ENCODE measurements at regions not wholly inside any gene's neighbourhood (a gene's known extent, or its start where the extent isn't known, plus 50 kb on each side); places are given as distances from the start of the nearest gene placed in this dataset.

DNA sequence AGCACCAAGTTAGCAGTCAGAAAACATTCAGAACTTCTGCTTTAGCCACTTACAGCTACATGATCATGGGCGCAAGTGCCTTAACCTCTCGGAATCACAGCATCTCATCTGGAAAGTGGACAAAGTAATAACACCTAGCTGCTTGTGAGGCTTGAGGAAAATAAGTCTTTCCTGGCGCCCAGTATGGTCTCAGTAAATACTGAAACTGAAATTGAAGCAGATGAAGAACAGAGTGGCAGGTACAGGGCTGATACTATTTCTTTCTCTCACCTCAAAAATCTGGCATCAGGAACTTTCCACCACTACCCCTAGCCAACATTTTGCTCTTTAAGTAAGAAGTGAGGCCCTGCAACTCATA, 129.7 kb upstream of the FUT8 start:
- DNase-seq (ENCODE audit: low spot score) = no peak
- Mint-ChIP-seq H3K4me3 (ENCODE audit: low read depth) (peak overlapping the region; percentile 37), H3K36me3 (ENCODE audit: low read depth) (peaks cover under 1% of the 10 kb centered on the region), H3K27me3 (ENCODE audit: low read depth) (no peaks in the 10 kb centered on the region), H3K4me1 (ENCODE audit: low read depth) (peaks cover 42% of the 10 kb centered on the region), H3K9me3 (no peaks in the 10 kb centered on the region), H3K27ac (peak overlapping the region; percentile 71)
- intact Hi-C loops (cut with micrococcal nuclease) = no loop called here

DNA sequence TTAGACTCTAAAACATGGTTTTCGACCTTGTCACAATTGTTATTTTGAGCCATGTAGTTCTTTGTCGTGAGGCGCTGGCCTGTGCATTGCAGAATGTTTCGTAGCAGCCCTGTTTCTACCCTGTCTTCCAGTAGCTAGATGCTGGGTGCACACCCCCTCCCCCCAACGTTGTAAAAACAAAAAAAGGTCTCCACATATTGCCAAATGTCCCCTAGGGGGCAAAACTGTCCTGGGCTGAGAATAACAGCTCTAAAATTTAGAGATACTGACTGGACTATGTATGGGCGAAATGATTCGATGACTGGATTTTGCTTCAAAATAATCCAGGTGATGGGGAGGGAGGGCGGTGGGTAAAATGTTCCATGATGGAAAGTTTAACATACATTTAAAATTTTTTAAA, 126.1 kb upstream of the FUT8 start:
- Mint-ChIP-seq H3K36me3 (ENCODE audit: low read depth) (peaks cover 8% of the 10 kb centered on the region), H3K27ac (peak overlapping the region; percentile 63)

DNA sequence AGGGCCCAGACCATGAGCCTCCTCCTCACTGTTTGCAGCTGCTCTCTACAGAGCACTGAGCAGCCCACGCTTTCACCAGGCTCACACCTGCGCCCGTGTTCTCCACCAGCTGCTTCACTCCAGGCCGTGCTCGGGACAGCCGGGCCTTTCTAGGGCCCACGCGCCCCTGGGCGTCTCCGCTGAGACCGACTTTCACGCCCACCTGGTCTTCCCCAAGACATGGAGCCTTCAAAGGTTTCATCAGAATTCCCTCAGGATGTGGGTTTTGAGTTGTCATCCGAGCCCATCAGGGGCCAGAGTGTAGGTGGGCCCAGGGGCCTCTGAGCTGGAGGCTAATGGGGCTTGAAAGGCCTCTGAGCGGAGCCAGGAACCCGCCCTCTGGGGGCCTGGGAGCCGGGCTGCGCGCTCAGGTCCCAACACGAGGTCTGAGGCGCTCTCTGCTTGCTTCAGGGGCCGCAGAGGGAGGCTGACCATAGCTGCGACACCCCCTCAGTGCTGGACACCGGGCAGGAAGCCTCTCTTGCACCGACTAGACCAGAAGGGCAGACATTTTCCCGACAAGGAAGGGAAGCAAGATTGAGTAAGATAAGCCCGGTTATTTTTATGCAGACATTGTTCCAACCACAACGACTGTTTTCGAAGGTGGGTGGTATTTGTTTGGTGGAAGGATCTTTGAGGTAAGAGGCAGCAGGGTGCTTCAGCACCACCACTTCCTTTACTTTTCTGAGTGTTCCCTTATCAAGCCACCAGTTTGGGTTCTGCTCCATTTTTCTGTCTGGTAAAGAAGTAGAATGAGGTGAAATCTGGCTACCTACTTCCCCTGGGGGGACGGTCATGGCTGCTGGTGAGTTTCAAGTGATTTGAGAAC, 125.0 kb upstream of the FUT8 start:
- Mint-ChIP-seq H3K4me1 (ENCODE audit: low read depth) (peaks cover 66% of the 10 kb centered on the region), H3K27ac (peak overlapping the region; percentile 96), H3K4me3 (ENCODE audit: low read depth) (peak overlapping the region; percentile 62), H3K36me3 (ENCODE audit: low read depth) (peaks cover 11% of the 10 kb centered on the region), H3K27me3 (ENCODE audit: low read depth) (no peaks in the 10 kb centered on the region), H3K9me3 (no peaks in the 10 kb centered on the region)
- peak; percentile 52 for DNase-seq (ENCODE audit: low spot score)
- intact Hi-C loops (cut with micrococcal nuclease) = loop anchor here (1.0 to 5.0 kb wide), 12 partner anchors 16 to 665 kb away; partner anchors contain the start of genes FUT8 and MAX

More for the DNA sequence above, 126.1 kb upstream of the FUT8 start:
- Mint-ChIP-seq H3K27me3 (ENCODE audit: low read depth) (no peaks in the 10 kb centered on the region), H3K4me1 (ENCODE audit: low read depth) (peaks cover 69% of the 10 kb centered on the region), H3K4me3 (ENCODE audit: low read depth) (no peak overlapping the region), H3K9me3 (no peaks in the 10 kb centered on the region)
- intact Hi-C loops (cut with micrococcal nuclease) = loop anchor here (2.0 to 5.0 kb wide), 4 partner anchors 58 to 666 kb away; partner anchors contain the start of gene MAX
- DNase-seq (ENCODE audit: low spot score) = no peak

DNA sequence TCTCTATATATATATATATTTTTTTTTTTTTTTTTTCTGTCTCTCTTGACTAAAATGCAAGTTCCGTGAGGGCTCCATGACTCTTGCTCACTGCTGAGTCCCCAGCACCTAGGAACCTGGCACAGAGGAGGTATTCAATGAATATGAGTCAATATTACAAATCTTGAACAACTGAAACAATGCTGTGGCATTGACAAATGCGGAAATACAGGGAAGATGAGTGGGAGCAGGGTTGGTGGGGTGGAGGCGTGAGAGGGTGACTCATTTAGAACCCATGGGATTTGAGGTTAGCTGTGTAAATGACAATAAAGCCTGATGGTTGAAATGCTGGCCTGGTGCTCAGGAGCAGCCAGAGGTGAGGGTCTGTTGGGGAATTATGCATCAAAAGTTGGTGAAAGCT, 121.7 kb upstream of the FUT8 start:
- H3K9me3 Mint-ChIP-seq = no peaks in the 10 kb centered on the region
- H3K4me1 Mint-ChIP-seq (ENCODE audit: low read depth) = peaks cover 51% of the 10 kb centered on the region
- H3K27me3 Mint-ChIP-seq (ENCODE audit: low read depth) = no peaks in the 10 kb centered on the region
- DNase-seq (ENCODE audit: low spot score) = no peak
- intact Hi-C loops (cut with micrococcal nuclease) = no loop called here
- peak overlapping the region; percentile 17 for H3K4me3 Mint-ChIP-seq (ENCODE audit: low read depth)
- H3K36me3 Mint-ChIP-seq (ENCODE audit: low read depth) = peaks cover 11% of the 10 kb centered on the region
- peak overlapping the region; percentile 54 for H3K27ac Mint-ChIP-seq

DNA sequence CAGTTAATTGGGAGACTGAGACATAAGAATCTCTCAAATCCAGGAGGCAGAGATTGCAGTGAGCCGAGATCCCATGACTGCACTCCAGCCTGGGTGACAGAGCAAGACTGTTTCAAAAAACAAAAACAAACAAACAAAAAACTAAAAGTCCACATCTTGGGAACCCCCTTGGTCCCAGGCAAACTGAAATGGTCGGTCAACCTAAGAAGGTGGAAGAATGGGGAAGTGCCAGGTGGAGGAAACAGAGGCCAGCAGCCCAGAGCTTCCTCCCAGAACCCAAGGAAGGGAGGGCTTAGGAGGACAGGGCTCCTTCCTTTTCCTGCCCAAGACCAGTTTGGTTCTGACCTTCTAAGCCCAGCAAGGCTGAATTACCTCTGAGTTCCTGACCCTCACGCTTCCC, 121.0 kb upstream of the FUT8 start:
- H3K4me1 Mint-ChIP-seq (ENCODE audit: low read depth) = peaks cover 51% of the 10 kb centered on the region
- H3K27ac Mint-ChIP-seq = peak overlapping the region; percentile 33
- peaks cover 11% of the 10 kb centered on the region for H3K36me3 Mint-ChIP-seq (ENCODE audit: low read depth)
- intact Hi-C loops (cut with micrococcal nuclease) = no loop called here
- H3K4me3 Mint-ChIP-seq (ENCODE audit: low read depth) = no peak overlapping the region
- H3K9me3 Mint-ChIP-seq = no peaks in the 10 kb centered on the region
- no peak for DNase-seq (ENCODE audit: low spot score)
- no peaks in the 10 kb centered on the region for H3K27me3 Mint-ChIP-seq (ENCODE audit: low read depth)

DNA sequence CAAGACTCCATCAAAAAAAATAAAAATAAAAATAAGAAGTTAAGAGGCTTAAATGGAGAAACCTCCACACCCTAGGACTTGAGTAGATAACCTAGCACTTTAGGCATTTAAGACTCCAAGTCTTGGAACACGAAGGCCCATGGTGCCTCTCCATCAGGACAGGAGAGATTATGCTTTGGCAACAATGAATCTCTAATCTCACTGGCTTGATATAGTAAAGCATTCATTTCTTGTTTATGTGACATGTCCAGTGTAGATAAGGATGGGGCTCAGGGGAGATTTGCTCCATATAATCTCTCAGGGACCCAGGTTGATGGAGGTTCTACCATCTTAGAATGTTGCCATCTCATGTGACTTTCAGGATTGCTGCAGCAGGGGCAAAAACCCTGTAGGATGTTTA, 117.7 kb upstream of the FUT8 start:
- Mint-ChIP-seq H3K4me3 (ENCODE audit: low read depth) (no peak overlapping the region), H3K4me1 (ENCODE audit: low read depth) (peaks cover 39% of the 10 kb centered on the region), H3K27me3 (ENCODE audit: low read depth) (no peaks in the 10 kb centered on the region), H3K36me3 (ENCODE audit: low read depth) (peaks cover 12% of the 10 kb centered on the region), H3K9me3 (no peaks in the 10 kb centered on the region), H3K27ac (no peak overlapping the region)
- intact Hi-C loops (cut with micrococcal nuclease) = no loop called here
- no peak for DNase-seq (ENCODE audit: low spot score)

DNA sequence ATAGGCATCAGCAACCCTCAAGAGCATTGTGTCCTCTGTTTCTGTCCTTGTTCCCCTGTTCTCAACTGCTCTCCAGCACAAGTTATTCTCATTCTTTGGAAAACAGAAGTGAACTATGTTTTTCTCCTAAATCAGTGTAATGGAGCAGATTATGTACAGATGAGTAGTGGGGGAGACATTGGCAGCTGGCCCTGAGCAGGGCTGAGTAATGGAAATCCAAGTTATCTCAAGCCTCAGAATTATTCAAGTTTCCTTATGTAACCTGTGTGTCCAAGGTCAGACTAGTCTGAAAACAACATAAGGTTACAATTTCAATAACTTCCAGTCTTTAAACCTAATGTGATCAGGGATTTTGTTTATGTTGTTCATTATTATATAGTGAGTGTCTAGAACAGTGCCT, 116.1 kb upstream of the FUT8 start:
- peaks cover 7% of the 10 kb centered on the region for H3K36me3 Mint-ChIP-seq (ENCODE audit: low read depth)
- DNase-seq (ENCODE audit: low spot score) = no peak
- no peak overlapping the region for H3K4me3 Mint-ChIP-seq (ENCODE audit: low read depth)
- peaks cover 37% of the 10 kb centered on the region for H3K4me1 Mint-ChIP-seq (ENCODE audit: low read depth)
- H3K9me3 Mint-ChIP-seq = no peaks in the 10 kb centered on the region
- H3K27ac Mint-ChIP-seq = no peak overlapping the region
- intact Hi-C loops (cut with micrococcal nuclease) = no loop called here
- no peaks in the 10 kb centered on the region for H3K27me3 Mint-ChIP-seq (ENCODE audit: low read depth)

DNA sequence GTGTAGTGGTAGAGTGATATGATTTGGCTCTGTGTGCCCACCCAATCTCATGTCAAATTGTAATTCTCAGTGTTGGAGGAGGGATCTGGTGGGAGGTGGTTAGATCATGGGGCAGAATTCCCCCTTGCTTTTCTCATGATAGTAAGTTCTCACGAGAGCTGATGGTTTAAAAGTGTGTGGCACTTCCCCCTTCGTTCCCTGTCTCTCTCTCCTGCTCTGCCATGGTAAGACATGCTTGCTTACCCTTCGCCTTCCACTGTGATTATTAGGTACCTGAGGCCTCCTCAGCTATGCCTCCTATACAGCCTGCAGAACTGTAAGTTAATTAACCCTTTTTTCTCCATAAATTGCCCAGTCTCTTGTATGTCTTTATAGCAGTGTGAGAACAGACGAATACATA, 115.7 kb upstream of the FUT8 start:
- intact Hi-C loops (cut with micrococcal nuclease) = no loop called here
- peaks cover 5% of the 10 kb centered on the region for H3K36me3 Mint-ChIP-seq (ENCODE audit: low read depth)
- no peak overlapping the region for H3K27ac Mint-ChIP-seq
- H3K9me3 Mint-ChIP-seq = no peaks in the 10 kb centered on the region
- no peak overlapping the region for H3K4me3 Mint-ChIP-seq (ENCODE audit: low read depth)
- DNase-seq (ENCODE audit: low spot score) = no peak
- peaks cover 37% of the 10 kb centered on the region for H3K4me1 Mint-ChIP-seq (ENCODE audit: low read depth)
- H3K27me3 Mint-ChIP-seq (ENCODE audit: low read depth) = no peaks in the 10 kb centered on the region

DNA sequence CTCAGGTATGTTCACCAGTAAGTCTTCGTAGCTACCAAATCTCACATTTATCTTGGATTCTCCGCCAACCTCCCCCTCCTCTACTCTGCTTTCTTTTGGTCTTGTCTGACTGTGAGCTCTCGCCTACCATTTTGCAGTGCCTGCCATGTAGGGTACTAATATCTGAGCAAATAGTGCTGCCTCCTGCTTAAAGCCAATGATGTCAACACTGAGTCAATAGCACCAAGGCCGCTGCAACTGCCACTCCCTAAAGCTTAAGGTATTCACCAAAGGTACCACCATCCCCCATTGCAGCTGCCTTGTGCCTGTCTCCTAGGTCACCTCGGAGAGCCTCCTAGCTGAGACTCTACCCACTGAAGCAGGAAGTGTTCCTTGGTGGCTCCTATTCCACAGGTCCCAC, 114.8 kb upstream of the FUT8 start:
- no peak overlapping the region for H3K27ac Mint-ChIP-seq
- H3K9me3 Mint-ChIP-seq = no peaks in the 10 kb centered on the region
- no peak for DNase-seq (ENCODE audit: low spot score)
- intact Hi-C loops (cut with micrococcal nuclease) = no loop called here
- peaks cover 3% of the 10 kb centered on the region for H3K36me3 Mint-ChIP-seq (ENCODE audit: low read depth)
- H3K4me3 Mint-ChIP-seq (ENCODE audit: low read depth) = no peak overlapping the region
- no peaks in the 10 kb centered on the region for H3K27me3 Mint-ChIP-seq (ENCODE audit: low read depth)
- peaks cover 44% of the 10 kb centered on the region for H3K4me1 Mint-ChIP-seq (ENCODE audit: low read depth)

DNA sequence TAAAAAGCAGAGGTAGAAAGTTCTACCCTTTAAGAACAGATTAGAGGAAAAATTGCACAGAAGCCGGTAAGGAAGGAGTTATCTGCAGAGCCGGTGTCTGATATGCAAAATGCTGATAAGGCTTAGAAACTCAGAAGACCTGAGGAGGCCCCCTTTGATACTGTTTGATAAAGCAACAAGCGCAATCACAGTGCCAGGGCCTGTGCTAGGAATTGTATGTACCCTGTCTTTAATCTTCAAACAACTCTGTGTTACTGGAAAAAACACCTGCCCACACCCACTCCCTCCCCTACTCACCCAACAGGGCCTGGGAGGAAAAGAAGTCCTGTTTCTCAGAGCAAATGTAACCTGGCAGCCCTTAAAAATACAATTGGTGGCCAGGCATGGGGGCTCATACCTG, 112.7 kb upstream of the FUT8 start:
- DNase-seq (ENCODE audit: low spot score) = no peak
- peaks cover 63% of the 10 kb centered on the region for H3K4me1 Mint-ChIP-seq (ENCODE audit: low read depth)
- peaks cover 3% of the 10 kb centered on the region for H3K36me3 Mint-ChIP-seq (ENCODE audit: low read depth)
- intact Hi-C loops (cut with micrococcal nuclease) = loop anchor here (5.0 kb wide), 2 partner anchors 57 to 112 kb away; partner anchors contain the start of gene FUT8
- no peak overlapping the region for H3K4me3 Mint-ChIP-seq (ENCODE audit: low read depth)
- no peak overlapping the region for H3K27ac Mint-ChIP-seq
- H3K9me3 Mint-ChIP-seq = no peaks in the 10 kb centered on the region
- H3K27me3 Mint-ChIP-seq (ENCODE audit: low read depth) = no peaks in the 10 kb centered on the region

DNA sequence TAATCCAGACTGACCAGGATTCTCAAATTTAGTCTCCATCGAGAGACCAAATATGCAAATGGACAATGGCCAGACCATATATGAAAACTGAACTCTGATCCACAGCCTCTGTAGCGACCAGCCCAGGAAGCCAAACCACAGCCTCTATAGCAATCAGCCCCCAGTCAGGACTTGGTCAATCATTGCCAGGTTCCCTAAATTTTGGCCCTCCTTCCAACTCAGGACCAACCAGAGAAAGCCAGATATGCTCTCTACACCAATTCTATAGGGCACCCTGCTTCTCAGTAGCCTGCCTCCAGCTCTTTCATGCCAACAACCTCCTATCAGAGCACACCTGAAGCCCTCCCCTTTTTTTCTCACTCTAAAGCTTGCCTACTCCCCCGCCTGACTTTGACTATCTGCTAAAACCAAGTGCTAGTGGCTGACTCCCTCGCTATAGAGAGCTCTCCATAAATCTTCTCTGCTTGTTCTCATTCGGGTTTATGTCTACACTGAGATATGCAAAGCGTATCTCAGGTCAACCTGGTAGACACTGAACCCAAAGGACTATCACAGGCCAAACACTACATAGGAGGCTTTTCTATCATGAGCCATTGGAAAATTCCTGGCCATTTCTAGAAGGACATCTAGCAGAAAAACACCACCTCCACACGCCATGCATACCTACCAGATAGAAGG, 110.5 kb upstream of the FUT8 start:
- Mint-ChIP-seq H3K27me3 (ENCODE audit: low read depth) (no peaks in the 10 kb centered on the region), H3K4me1 (ENCODE audit: low read depth) (peaks cover 66% of the 10 kb centered on the region), H3K4me3 (ENCODE audit: low read depth) (peak overlapping the region; percentile 53), H3K9me3 (no peaks in the 10 kb centered on the region), H3K27ac (peak overlapping the region; percentile 94), H3K36me3 (ENCODE audit: low read depth) (peaks cover 8% of the 10 kb centered on the region)
- intact Hi-C loops (cut with micrococcal nuclease) = loop anchor here (2.0 to 5.0 kb wide), 3 partner anchors 55 to 110 kb away; partner anchors contain the start of gene FUT8
- DNase-seq (ENCODE audit: low spot score) = no peak

DNA sequence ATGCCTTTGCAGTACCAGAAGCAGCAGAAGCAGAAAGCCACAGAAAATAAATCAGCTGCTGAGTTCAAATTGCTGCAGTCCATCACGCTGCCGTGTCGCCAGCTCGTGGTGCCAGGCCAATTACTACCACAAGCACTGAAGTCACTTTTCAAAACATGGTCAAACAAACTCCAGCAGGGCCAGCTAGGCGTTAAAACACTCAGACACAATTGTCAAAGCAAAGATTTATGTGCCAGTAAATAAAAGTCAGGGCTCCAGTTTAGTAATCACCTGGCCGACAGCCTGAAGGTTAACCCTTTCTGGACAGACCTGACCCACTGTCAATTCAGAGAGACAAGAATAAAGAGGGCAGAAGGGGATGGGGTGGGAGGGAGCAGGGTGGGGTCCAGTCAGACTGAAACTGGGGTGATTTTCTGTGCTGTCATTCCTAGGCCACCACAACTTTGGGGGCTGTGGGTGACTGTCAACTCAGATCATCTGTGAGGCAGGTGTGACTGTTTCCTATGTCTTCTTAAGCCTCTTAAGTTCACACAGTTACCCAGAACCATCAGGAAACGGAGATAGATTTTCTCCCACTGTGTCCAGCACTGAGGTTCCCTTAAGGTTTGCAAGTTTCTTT, 109.8 kb upstream of the FUT8 start:
- H3K27me3 Mint-ChIP-seq (ENCODE audit: low read depth) = no peaks in the 10 kb centered on the region
- H3K9me3 Mint-ChIP-seq = no peaks in the 10 kb centered on the region
- H3K4me3 Mint-ChIP-seq (ENCODE audit: low read depth) = peak overlapping the region; percentile 53
- intact Hi-C loops (cut with micrococcal nuclease) = loop anchor here (1.0 to 5.0 kb wide), 5 partner anchors 15 to 110 kb away; partner anchors contain the start of gene FUT8
- DNase-seq (ENCODE audit: low spot score) = peak; percentile 24
- peak overlapping the region; percentile 94 for H3K27ac Mint-ChIP-seq
- peaks cover 63% of the 10 kb centered on the region for H3K4me1 Mint-ChIP-seq (ENCODE audit: low read depth)
- H3K36me3 Mint-ChIP-seq (ENCODE audit: low read depth) = peaks cover 7% of the 10 kb centered on the region
